ENCODE measurements at regions not wholly inside any gene's neighbourhood (a gene's known extent, or its start where the extent isn't known, plus 50 kb on each side); places are given as distances from the start of the nearest gene placed in this dataset.

- Histone ChIP-seq H3K4me3 (replicated peaks; ENCODE audit: insufficient read depth, low read length) (no peak overlapping the region), H3K27ac (replicated peaks) (no peak overlapping the region), H3K27me3 (ENCODE audit: insufficient read depth, poor library complexity, severe bottlenecking) (no peaks in the 10 kb centered on the region)
- no peak for TF ChIP-seq CTCF (IDR thresholded peaks at IDR 0.05; ENCODE audit: insufficient read depth, low read length)
- TF ChIP-seq POLR2AphosphoS5 (IDR thresholded peaks at IDR 0.05; ENCODE audit: low read depth) = no peak
- TF ChIP-seq REST (IDR thresholded peaks at IDR 0.05; ENCODE audit: insufficient replicate concordance, low read depth) = no peak
- TF ChIP-seq GABPA (IDR thresholded peaks at IDR 0.05; ENCODE audit: low read depth) = no peak
- no peak for DNase-seq (ENCODE audit: low read depth in 1 of 2, low spot score in 1 of 2)
These were observed 304.5 kb downstream of the PRL start for GRCh38 chr6:21992178-21992967.

GRCh38 chr6:21993841-21994240 is 303.0 kb downstream of the PRL start:
- Histone ChIP-seq H3K27me3 (ENCODE audit: insufficient read depth, poor library complexity, severe bottlenecking) (no peaks in the 10 kb centered on the region), H3K4me3 (replicated peaks; ENCODE audit: insufficient read depth, low read length) (no peak overlapping the region), H3K27ac (replicated peaks) (no peak overlapping the region)
- DNase-seq (ENCODE audit: low read depth in 1 of 2, low spot score in 1 of 2) = no peak
- TF ChIP-seq CTCF (IDR thresholded peaks at IDR 0.05; ENCODE audit: insufficient read depth, low read length) (no peak), POLR2AphosphoS5 (IDR thresholded peaks at IDR 0.05; ENCODE audit: low read depth) (no peak), SPI1 (IDR thresholded peaks at IDR 0.05; ENCODE audit: borderline replicate concordance, low read depth) (no peak), GABPA (IDR thresholded peaks at IDR 0.05; ENCODE audit: low read depth) (no peak), REST (IDR thresholded peaks at IDR 0.05; ENCODE audit: insufficient replicate concordance, low read depth) (no peak)

- DNase-seq (ENCODE audit: low read depth in 1 of 2, low spot score in 1 of 2) = no peak
- Histone ChIP-seq H3K27ac (replicated peaks) (no peak overlapping the region), H3K4me3 (replicated peaks; ENCODE audit: insufficient read depth, low read length) (no peak overlapping the region), H3K27me3 (ENCODE audit: insufficient read depth, poor library complexity, severe bottlenecking) (no peaks in the 10 kb centered on the region)
- TF ChIP-seq CTCF (IDR thresholded peaks at IDR 0.05; ENCODE audit: insufficient read depth, low read length) (no peak), POLR2AphosphoS5 (IDR thresholded peaks at IDR 0.05; ENCODE audit: low read depth) (no peak), SPI1 (IDR thresholded peaks at IDR 0.05; ENCODE audit: borderline replicate concordance, low read depth) (no peak), GABPA (IDR thresholded peaks at IDR 0.05; ENCODE audit: low read depth) (no peak), REST (IDR thresholded peaks at IDR 0.05; ENCODE audit: insufficient replicate concordance, low read depth) (no peak)
These were observed 302.0 kb downstream of the PRL start for GRCh38 chr6:21994821-21995220.
